Spinal cord (tissue), 9 donors: ENCODE measurements at regions not wholly inside any gene's neighbourhood (a gene's known extent, or its start where the extent isn't known, plus 50 kb on each side); places are given as distances from the start of the nearest gene placed in this dataset.
"Not testable (repeated sequence)": the region's sequence is repeated elsewhere in the genome, so short reads cannot be mapped to it uniquely, and the experiment has no call there.

ENCODE experiments used
- DNase-seq, 6 donors: peaks; one replicate each; pipeline versions ENCODE4 v3.0.0 to v3.0.0-alpha.2; 2013 to 2015; ENCODE audit warnings: low spot score in 6 of 6, low read depth in 4 of 6
- H3K27ac ChIP-seq: one replicate; pipeline ENCODE4 v1.5.1; 2013; ENCODE audit warnings: low read depth, low read length, control low read depth
- H3K27me3 ChIP-seq: one replicate; pipeline ENCODE4 v1.6.1; 2013; ENCODE audit warnings: low read length; ENCODE audit not compliant: control insufficient read depth, insufficient read depth
- H3K36me3 ChIP-seq: one replicate; pipeline ENCODE4 v1.6.1; 2013; ENCODE audit warnings: low read length; ENCODE audit not compliant: control insufficient read depth, insufficient read depth
- H3K4me1 ChIP-seq: one replicate; pipeline ENCODE4 v1.6.1; 2013; ENCODE audit warnings: low read length; ENCODE audit not compliant: control insufficient read depth, insufficient read depth
- H3K4me3 ChIP-seq: one replicate; pipeline ENCODE4 v1.5.1; 2013; ENCODE audit warnings: low read depth, low read length, control low read depth
- H3K9me3 ChIP-seq: one replicate; pipeline ENCODE4 v1.6.1; 2013; ENCODE audit warnings: low read length; ENCODE audit not compliant: control insufficient read depth, insufficient read depth
- WGBS: methylation state at CpG from one replicate; pipeline ENCODE4 v1.1.5; 2013; ENCODE audit warnings: missing lambda C conversion rate; ENCODE audit not compliant: insufficient coverage; 5-methylcytosine and 5-hydroxymethylcytosine counted together
- donor health status: healthy.

- Histone ChIP-seq H3K9me3 (no peaks in the 10 kb centered on the region), H3K36me3 (no peaks in the 10 kb centered on the region), H3K27me3 (peaks cover 3% of the 10 kb centered on the region), H3K4me1 (peaks cover 22% of the 10 kb centered on the region), H3K27ac (no peak overlapping the region), H3K4me3 (no peak overlapping the region)
- WGBS: 95% methylated on average over 7 of the region's 10 CpGs
- no peak for DNase-seq
Measured at GRCh38 chr12:114815026-114815795, 131.2 kb upstream of the TBX3 start.

DNA sequence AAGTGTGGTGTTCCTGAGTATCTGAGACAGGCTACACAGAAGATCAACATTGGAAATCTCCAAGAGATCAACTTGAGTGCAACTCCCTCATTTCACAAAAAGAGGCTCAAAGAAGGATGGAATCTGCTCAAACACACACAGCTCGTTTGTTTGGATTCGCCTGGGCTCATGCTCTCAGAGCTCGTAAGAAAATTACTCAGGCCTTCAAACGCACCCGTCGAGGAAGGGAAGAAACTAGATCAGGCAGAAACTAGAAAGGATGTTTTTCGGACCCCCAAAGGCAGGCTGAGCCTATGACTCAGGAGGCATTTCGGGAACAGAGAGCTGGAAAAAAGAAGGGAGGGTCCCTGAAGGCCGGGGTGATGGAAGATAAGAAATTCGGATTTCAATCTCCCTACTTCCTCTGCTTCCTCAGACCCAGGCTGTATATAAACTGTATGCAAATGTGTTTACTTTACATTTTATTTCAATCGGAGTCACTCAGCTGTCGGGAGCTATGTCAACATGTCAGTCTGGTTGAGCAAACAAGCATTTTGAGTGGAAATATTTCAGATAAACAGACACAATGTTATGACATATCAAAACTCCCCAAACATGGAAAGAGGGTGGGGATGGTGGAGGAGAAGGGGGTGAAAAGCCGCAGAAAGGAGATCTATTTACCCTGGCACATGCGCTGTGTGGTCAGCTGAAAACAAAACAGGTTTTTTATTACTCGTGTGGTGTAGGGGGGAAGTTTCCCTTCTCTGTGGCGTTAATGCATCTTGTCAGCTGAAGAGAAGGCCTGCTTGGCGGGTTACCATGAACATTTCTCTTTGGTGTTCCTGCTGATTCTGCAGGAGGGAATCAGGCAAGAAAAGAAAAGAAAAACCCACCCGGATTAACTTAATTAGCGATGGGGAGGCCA lies 129.1 kb upstream of the TBX3 start:
- 21% methylated on average over 9 of the region's 19 CpGs for WGBS

DNA sequence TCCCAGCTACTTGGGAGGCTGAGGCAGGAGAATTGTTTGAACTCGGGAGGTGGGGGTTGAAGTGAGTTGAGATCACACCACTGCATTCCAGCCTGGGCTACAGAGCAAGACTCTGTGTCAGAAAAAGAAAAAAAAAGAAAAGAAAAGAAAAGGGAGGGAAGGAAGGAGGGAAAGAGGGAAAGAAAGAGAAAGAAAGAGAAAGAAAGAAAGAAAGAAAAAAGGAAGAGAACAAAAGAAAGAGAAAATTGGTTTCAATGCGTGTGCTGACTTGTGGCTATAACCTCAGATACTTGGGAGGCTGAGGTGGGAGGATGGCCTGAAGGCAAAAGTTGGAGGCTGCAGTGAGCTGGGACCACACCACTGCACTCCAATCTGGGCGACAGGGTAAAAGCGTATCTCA lies 128.4 kb upstream of the TBX3 start:
- Histone ChIP-seq H3K9me3 (no peaks in the 10 kb centered on the region), H3K4me1 (peaks cover 15% of the 10 kb centered on the region), H3K36me3 (no peaks in the 10 kb centered on the region), H3K27ac (peak overlapping the region; percentile 80), H3K4me3 (no peak overlapping the region), H3K27me3 (no peaks in the 10 kb centered on the region)
- WGBS: 89% methylated on average over 2 of the region's 4 CpGs
- no peak for DNase-seq

More for the DNA sequence above, 129.1 kb upstream of the TBX3 start:
- Histone ChIP-seq H3K27ac (peak overlapping the region; percentile 80), H3K36me3 (no peaks in the 10 kb centered on the region), H3K9me3 (no peaks in the 10 kb centered on the region), H3K4me1 (peaks cover 22% of the 10 kb centered on the region), H3K4me3 (no peak overlapping the region), H3K27me3 (peaks cover 3% of the 10 kb centered on the region)
- DNase-seq: peak; percentile 38 to 87 (median 56)

GRCh38 chr12:114809097-114809496 lies 125.1 kb upstream of the TBX3 start:
- Histone ChIP-seq H3K27me3 (no peaks in the 10 kb centered on the region), H3K9me3 (no peaks in the 10 kb centered on the region), H3K27ac (no peak overlapping the region), H3K4me3 (no peak overlapping the region), H3K36me3 (no peaks in the 10 kb centered on the region), H3K4me1 (peaks cover 9% of the 10 kb centered on the region)
- WGBS: 58% methylated on average over 5 of the region's 5 CpGs
- no peak for DNase-seq

- not testable (repeated sequence) for H3K27ac ChIP-seq, H3K27me3 ChIP-seq
- WGBS: 100% methylated on average over 2 of the region's 3 CpGs
Measured at GRCh38 chr12:114801381-114801780, 117.4 kb upstream of the TBX3 start.

GRCh38 chr12:114800566-114800965 lies 116.6 kb upstream of the TBX3 start:
- not testable (repeated sequence) for H3K36me3 ChIP-seq, H3K9me3 ChIP-seq, H3K27me3 ChIP-seq, H3K27ac ChIP-seq, H3K4me3 ChIP-seq, H3K4me1 ChIP-seq, DNase-seq
- WGBS: 100% methylated on average over 2 of the region's 8 CpGs

More at GRCh38 chr12:114801381-114801780, 117.4 kb upstream of the TBX3 start:
- not testable (repeated sequence) for DNase-seq, H3K36me3 ChIP-seq, H3K9me3 ChIP-seq, H3K4me3 ChIP-seq, H3K4me1 ChIP-seq

- Histone ChIP-seq H3K4me3 (no peak overlapping the region), H3K4me1 (peaks cover 4% of the 10 kb centered on the region), H3K9me3 (no peaks in the 10 kb centered on the region), H3K27ac (no peak overlapping the region), H3K27me3 (no peaks in the 10 kb centered on the region), H3K36me3 (no peaks in the 10 kb centered on the region)
- 47% methylated on average over 10 of the region's 16 CpGs for WGBS
- DNase-seq: peak in 1 of 6 donors; percentile 51
Measured at GRCh38 chr12:114799574-114800487, 115.9 kb upstream of the TBX3 start.

- WGBS: 92% methylated on average over 5 of the region's 8 CpGs
- H3K9me3 ChIP-seq: no peaks in the 10 kb centered on the region
- no peaks in the 10 kb centered on the region for H3K4me1 ChIP-seq
- DNase-seq: no peak
- H3K4me3 ChIP-seq: no peak overlapping the region
- no peaks in the 10 kb centered on the region for H3K36me3 ChIP-seq
- H3K27me3 ChIP-seq: no peaks in the 10 kb centered on the region
- no peak overlapping the region for H3K27ac ChIP-seq
Measured at GRCh38 chr12:114794049-114794558, 110.1 kb upstream of the TBX3 start.

DNA sequence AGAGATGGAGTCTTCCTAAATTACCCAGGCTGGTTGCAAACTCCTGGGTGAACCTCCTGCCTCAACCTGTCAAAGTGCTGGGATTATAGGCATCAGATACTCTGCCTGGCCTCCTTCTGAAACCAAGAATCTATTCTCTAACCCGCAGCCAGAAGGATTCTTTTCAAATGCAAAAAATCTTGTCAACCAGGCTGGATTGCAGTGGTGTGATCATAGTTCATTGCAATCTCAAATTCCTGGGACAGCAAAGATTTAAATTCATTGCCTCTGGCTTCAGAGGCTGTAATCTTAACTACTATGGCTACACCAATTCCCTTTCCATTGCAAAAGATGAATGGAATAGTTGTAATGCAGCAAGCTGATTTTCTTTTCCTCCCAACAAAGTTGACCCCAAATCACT lies 106.3 kb upstream of the TBX3 start:
- no peak for DNase-seq
- H3K4me3 ChIP-seq: no peak overlapping the region
- H3K27ac ChIP-seq: no peak overlapping the region
- no peaks in the 10 kb centered on the region for H3K4me1 ChIP-seq
- no peaks in the 10 kb centered on the region for H3K36me3 ChIP-seq
- no peaks in the 10 kb centered on the region for H3K9me3 ChIP-seq
- WGBS: no CpG with 5 or more reads among the region's 1 CpG
- no peaks in the 10 kb centered on the region for H3K27me3 ChIP-seq
